Astrocyte (in vitro differentiated cells and primary cell): ENCODE measurements at regions not wholly inside any gene's neighbourhood (a gene's known extent, or its start where the extent isn't known, plus 50 kb on each side); places are given as distances from the start of the nearest gene placed in this dataset.

Experiments
- EZH2 ChIP-seq: IDR thresholded peaks from 2 replicates; pipeline ENCODE4 v1.6.1; 2012; ENCODE audit warnings: mild to moderate bottlenecking, low read length, inconsistent platforms; ENCODE audit not compliant: insufficient read depth
- TF ChIP-seq, protein P1 (sequence below): IDR thresholded peaks from 2 replicates; pipeline ENCODE4 v1.5.1; 2011; ENCODE audit warnings: low read depth, mild to moderate bottlenecking, inconsistent platforms, low read length, moderate library complexity; ENCODE audit not compliant: insufficient read depth

DNA sequence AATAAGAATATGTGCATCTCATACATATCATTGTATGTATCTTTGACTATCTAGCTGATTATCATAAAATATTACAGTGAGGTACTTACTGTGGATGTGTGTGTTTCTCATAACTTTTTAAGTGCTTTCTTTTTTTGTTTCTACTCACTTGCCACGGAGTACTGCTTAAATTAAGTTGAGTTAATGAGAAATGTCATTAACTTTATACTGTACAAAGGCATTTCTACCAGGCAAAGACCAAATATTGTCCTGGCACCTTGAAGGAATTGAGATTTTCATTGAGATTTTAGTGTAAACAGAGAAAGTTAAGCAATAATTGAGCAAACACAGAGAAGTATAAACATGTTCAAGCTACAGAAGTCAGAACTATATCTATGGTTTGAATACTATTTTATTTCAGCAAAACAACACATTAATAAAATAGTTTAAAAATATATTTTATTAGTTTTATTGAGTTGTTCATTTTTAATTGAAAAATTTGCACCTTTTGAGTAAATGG lies 1750.0 kb downstream of the PCDH7 start:
- TF ChIP-seq, protein P1, sequence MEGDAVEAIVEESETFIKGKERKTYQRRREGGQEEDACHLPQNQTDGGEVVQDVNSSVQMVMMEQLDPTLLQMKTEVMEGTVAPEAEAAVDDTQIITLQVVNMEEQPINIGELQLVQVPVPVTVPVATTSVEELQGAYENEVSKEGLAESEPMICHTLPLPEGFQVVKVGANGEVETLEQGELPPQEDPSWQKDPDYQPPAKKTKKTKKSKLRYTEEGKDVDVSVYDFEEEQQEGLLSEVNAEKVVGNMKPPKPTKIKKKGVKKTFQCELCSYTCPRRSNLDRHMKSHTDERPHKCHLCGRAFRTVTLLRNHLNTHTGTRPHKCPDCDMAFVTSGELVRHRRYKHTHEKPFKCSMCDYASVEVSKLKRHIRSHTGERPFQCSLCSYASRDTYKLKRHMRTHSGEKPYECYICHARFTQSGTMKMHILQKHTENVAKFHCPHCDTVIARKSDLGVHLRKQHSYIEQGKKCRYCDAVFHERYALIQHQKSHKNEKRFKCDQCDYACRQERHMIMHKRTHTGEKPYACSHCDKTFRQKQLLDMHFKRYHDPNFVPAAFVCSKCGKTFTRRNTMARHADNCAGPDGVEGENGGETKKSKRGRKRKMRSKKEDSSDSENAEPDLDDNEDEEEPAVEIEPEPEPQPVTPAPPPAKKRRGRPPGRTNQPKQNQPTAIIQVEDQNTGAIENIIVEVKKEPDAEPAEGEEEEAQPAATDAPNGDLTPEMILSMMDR: no peak
- TF ChIP-seq EZH2: no peak
